ENCODE measurements at regions not wholly inside any gene's neighbourhood (a gene's known extent, or its start where the extent isn't known, plus 50 kb on each side); places are given as distances from the start of the nearest gene placed in this dataset.
"Not testable (repeated sequence)": the region's sequence is repeated elsewhere in the genome, so short reads cannot be mapped to it uniquely, and the experiment has no call there.

DNA sequence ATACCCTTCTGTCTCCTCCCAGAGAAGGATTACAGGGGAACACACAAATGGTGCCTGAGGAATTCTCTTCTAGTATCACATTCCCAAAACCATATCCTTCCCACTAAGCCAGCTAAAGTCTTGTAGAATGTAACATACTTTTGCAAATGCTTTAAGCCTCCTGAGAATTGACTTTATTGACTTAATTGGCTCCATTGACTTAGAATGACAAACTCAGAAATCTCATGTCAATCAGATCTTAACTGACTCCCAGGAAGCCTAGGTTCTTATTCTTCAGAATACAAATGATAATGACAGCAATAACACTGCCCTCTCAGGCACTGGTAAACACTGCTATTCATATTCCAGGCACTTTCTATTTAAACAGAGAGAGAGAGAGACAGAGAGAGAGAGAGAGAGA lies 356.9 kb upstream of the PRKCQ start:
- no peak for DNase-seq (ENCODE audit: low read depth in 6 of 9, low spot score in 9 of 9)
- Histone ChIP-seq H3K4me1 (ENCODE audit: control insufficient read depth in 2 of 2, insufficient read depth in 2 of 2, low read length in 2 of 2) (peaks cover 5 to 6% of the 10 kb centered on the region in 2 donors), H3K36me3 (ENCODE audit: control insufficient read depth in 2 of 2, insufficient read depth in 2 of 2, low read length in 1 of 2) (no peaks in the 10 kb centered on the region), H3K27me3 (ENCODE audit: control insufficient read depth in 2 of 2, insufficient read depth in 1 of 2, low read length in 1 of 2) (no peaks in the 10 kb centered on the region), H3K27ac (ENCODE audit: low read depth in 1 of 2, low read length in 1 of 2) (no peak overlapping the region), H3K9me3 (ENCODE audit: control insufficient read depth in 2 of 2, insufficient read depth in 1 of 2, low read length in 1 of 2) (no peaks in the 10 kb centered on the region), H3K4me3 (ENCODE audit: low read length in 2 of 2) (no peak overlapping the region)

- Histone ChIP-seq H3K9me3 (ENCODE audit: control insufficient read depth in 2 of 2, insufficient read depth in 1 of 2, low read length in 1 of 2) (no peaks in the 10 kb centered on the region), H3K27me3 (ENCODE audit: control insufficient read depth in 2 of 2, insufficient read depth in 1 of 2, low read length in 1 of 2) (no peaks in the 10 kb centered on the region), H3K36me3 (ENCODE audit: control insufficient read depth in 2 of 2, insufficient read depth in 2 of 2, low read length in 1 of 2) (no peaks in the 10 kb centered on the region), H3K4me1 (ENCODE audit: control insufficient read depth in 2 of 2, insufficient read depth in 2 of 2, low read length in 2 of 2) (peaks cover 18 to 31% of the 10 kb centered on the region in 2 donors), H3K4me3 (ENCODE audit: low read length in 2 of 2) (no peak overlapping the region), H3K27ac (ENCODE audit: low read depth in 1 of 2, low read length in 1 of 2) (no peak overlapping the region)
- WGBS = 50% methylated on average over 9 of the region's 9 CpGs
- DNase-seq (ENCODE audit: low read depth in 6 of 9, low spot score in 9 of 9) = peak in 2 of 9 donors; percentile 15 to 57
These were observed 349.2 kb upstream of the PRKCQ start for GRCh38 chr10:6929148-6929830.

GRCh38 chr10:6928586-6928985 lies 348.5 kb upstream of the PRKCQ start:
- Histone ChIP-seq H3K4me3 (ENCODE audit: low read length in 2 of 2) (no peak overlapping the region), H3K36me3 (ENCODE audit: control insufficient read depth in 2 of 2, insufficient read depth in 2 of 2, low read length in 1 of 2) (no peaks in the 10 kb centered on the region), H3K27ac (ENCODE audit: low read depth in 1 of 2, low read length in 1 of 2) (peak overlapping the region in 1 of 2 donors; percentile 20), H3K27me3 (ENCODE audit: control insufficient read depth in 2 of 2, insufficient read depth in 1 of 2, low read length in 1 of 2) (no peaks in the 10 kb centered on the region), H3K9me3 (ENCODE audit: control insufficient read depth in 2 of 2, insufficient read depth in 1 of 2, low read length in 1 of 2) (no peaks in the 10 kb centered on the region), H3K4me1 (ENCODE audit: control insufficient read depth in 2 of 2, insufficient read depth in 2 of 2, low read length in 2 of 2) (peaks cover 18 to 31% of the 10 kb centered on the region in 2 donors)
- DNase-seq (ENCODE audit: low read depth in 6 of 9, low spot score in 9 of 9) = no peak
- WGBS = 15% methylated on average over 5 of the region's 5 CpGs

DNA sequence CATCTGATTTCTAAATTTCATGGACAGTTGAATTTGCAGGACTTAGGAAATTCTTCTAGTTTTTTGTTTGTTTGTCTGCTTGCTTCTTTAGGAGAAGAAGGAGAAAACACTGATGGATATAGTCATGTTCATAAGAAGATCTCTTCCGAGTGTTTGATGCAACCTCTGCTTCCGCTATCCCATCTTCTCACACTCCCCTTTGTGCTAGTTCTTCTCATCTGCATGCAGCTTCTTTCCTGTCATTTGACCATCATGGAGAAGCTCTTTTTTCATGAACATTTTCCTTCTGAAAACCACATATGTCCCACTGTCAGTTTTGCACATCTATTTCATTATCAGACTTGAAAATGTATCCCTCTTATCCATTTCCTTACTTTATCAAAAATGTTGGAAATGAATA lies 346.9 kb upstream of the PRKCQ start:
- Histone ChIP-seq H3K27me3 (ENCODE audit: control insufficient read depth in 2 of 2, insufficient read depth in 1 of 2, low read length in 1 of 2) (no peaks in the 10 kb centered on the region), H3K4me3 (ENCODE audit: low read length in 2 of 2) (peak overlapping the region in 1 of 2 donors; percentile 13), H3K27ac (ENCODE audit: low read depth in 1 of 2, low read length in 1 of 2) (peak overlapping the region in 1 of 2 donors; percentile 69), H3K4me1 (ENCODE audit: control insufficient read depth in 2 of 2, insufficient read depth in 2 of 2, low read length in 2 of 2) (peaks cover 18 to 31% of the 10 kb centered on the region in 2 donors), H3K36me3 (ENCODE audit: control insufficient read depth in 2 of 2, insufficient read depth in 2 of 2, low read length in 1 of 2) (no peaks in the 10 kb centered on the region), H3K9me3 (ENCODE audit: control insufficient read depth in 2 of 2, insufficient read depth in 1 of 2, low read length in 1 of 2) (no peaks in the 10 kb centered on the region)
- 6% methylated on average over 2 of the region's 2 CpGs for whole genome bisulfite sequencing
- peak in 2 of 9 donors; percentile 18 to 56 for DNase-seq (ENCODE audit: low read depth in 6 of 9, low spot score in 9 of 9)

GRCh38 chr10:6925146-6925545 lies 345.1 kb upstream of the PRKCQ start:
- Histone ChIP-seq H3K27me3 (ENCODE audit: control insufficient read depth in 2 of 2, insufficient read depth in 1 of 2, low read length in 1 of 2) (no peaks in the 10 kb centered on the region), H3K27ac (ENCODE audit: low read depth in 1 of 2, low read length in 1 of 2) (no peak overlapping the region), H3K4me3 (ENCODE audit: low read length in 2 of 2) (no peak overlapping the region), H3K4me1 (ENCODE audit: control insufficient read depth in 2 of 2, insufficient read depth in 2 of 2, low read length in 2 of 2) (peaks cover 24 to 33% of the 10 kb centered on the region in 2 donors), H3K36me3 (ENCODE audit: control insufficient read depth in 2 of 2, insufficient read depth in 2 of 2, low read length in 1 of 2) (no peaks in the 10 kb centered on the region), H3K9me3 (ENCODE audit: control insufficient read depth in 2 of 2, insufficient read depth in 1 of 2, low read length in 1 of 2) (no peaks in the 10 kb centered on the region)
- DNase-seq (ENCODE audit: low read depth in 6 of 9, low spot score in 9 of 9) = no peak
- 96% methylated on average over 2 of the region's 2 CpGs for WGBS

GRCh38 chr10:6924166-6924565 lies 344.1 kb upstream of the PRKCQ start:
- Histone ChIP-seq H3K4me3 (ENCODE audit: low read length in 2 of 2) (no peak overlapping the region), H3K27ac (ENCODE audit: low read depth in 1 of 2, low read length in 1 of 2) (no peak overlapping the region), H3K9me3 (ENCODE audit: control insufficient read depth in 2 of 2, insufficient read depth in 1 of 2, low read length in 1 of 2) (no peaks in the 10 kb centered on the region), H3K36me3 (ENCODE audit: control insufficient read depth in 2 of 2, insufficient read depth in 2 of 2, low read length in 1 of 2) (no peaks in the 10 kb centered on the region), H3K27me3 (ENCODE audit: control insufficient read depth in 2 of 2, insufficient read depth in 1 of 2, low read length in 1 of 2) (no peaks in the 10 kb centered on the region), H3K4me1 (ENCODE audit: control insufficient read depth in 2 of 2, insufficient read depth in 2 of 2, low read length in 2 of 2) (peaks cover 24 to 34% of the 10 kb centered on the region in 2 donors)
- 92% methylated on average over 4 of the region's 4 CpGs for WGBS
- DNase-seq (ENCODE audit: low read depth in 6 of 9, low spot score in 9 of 9) = no peak

DNA sequence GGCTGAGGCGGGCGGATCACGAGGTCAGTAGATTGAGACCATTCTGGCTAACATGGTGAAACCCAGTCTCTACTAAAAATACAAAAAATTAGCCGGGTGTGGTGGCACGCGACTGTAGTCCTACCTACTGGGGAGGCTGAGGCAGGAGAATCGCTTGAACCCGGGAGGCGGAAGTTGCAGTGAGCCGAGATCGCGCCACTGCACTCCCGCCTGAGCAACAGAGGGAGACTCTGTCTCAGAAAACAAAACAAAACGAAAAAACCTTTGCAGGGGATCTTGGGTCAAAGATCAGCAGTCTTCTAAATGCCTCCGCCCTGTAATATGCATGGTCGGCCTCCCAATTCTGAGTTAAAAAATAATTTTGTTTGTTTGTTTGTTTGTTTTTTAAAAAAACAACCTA lies 340.9 kb upstream of the PRKCQ start:
- H3K4me3 ChIP-seq (ENCODE audit: low read length in 2 of 2); H3K36me3 ChIP-seq (ENCODE audit: control insufficient read depth in 2 of 2, insufficient read depth in 2 of 2, low read length in 1 of 2); H3K9me3 ChIP-seq (ENCODE audit: control insufficient read depth in 2 of 2, insufficient read depth in 1 of 2, low read length in 1 of 2); DNase-seq (ENCODE audit: low read depth in 6 of 9, low spot score in 9 of 9); H3K4me1 ChIP-seq (ENCODE audit: control insufficient read depth in 2 of 2, insufficient read depth in 2 of 2, low read length in 2 of 2); H3K27me3 ChIP-seq (ENCODE audit: control insufficient read depth in 2 of 2, insufficient read depth in 1 of 2, low read length in 1 of 2); H3K27ac ChIP-seq (ENCODE audit: low read depth in 1 of 2, low read length in 1 of 2): not testable (repeated sequence)
- 97% methylated on average over 16 of the region's 16 CpGs for WGBS

DNA sequence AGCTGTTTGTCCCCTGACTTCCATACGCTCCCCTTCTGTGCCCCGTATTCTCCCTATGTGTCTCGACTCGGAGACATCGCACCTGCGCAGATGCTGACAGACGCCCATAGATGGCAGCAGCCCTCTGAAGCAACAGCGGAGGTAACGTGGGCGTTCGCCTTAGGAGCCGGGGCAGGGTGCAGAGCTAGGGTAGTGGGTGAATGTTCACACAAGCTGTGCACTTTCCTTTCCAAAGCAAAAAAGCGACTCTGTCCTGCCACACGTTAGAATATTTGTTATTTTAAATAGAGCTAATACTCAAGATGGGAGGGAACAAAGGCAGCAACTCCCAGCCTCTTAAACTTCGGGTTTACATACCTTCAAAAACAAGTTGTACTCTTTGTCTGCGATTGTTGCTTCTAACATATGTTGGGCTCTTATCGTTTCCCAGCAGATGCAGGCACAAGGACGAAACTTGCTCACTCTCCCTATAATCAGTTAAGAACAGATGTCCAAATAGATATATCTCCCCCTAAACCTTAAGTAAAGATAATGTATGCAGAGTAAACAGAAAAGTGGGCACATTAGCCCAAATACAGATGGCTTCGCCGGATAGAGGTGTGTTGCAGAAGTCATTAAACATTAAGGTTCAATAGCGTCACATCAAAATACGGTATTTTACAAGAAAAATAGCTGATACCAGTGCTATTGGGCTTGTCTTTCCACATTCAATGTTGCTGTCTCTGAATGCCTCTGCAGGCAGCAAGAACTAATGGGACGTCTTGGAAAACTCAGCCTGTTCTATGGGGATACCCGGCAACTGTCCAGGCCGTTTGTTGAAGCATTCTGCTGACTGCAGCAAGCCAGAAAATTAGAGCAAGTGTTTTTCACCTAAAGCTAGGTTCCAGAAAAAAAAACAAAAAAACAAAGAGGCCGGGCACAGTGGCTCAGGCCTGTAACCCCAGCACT lies 340.3 kb upstream of the PRKCQ start:
- peaks cover 6 to 7% of the 10 kb centered on the region in 2 donors for H3K4me1 ChIP-seq (ENCODE audit: control insufficient read depth in 2 of 2, insufficient read depth in 2 of 2, low read length in 2 of 2)

GRCh38 chr10:6919077-6919476 lies 339.0 kb upstream of the PRKCQ start:
- peaks cover 6 to 7% of the 10 kb centered on the region in 2 donors for H3K4me1 ChIP-seq (ENCODE audit: control insufficient read depth in 2 of 2, insufficient read depth in 2 of 2, low read length in 2 of 2)
- no peak for DNase-seq (ENCODE audit: low read depth in 6 of 9, low spot score in 9 of 9)
- H3K27ac ChIP-seq (ENCODE audit: low read depth in 1 of 2, low read length in 1 of 2) = no peak overlapping the region
- no peaks in the 10 kb centered on the region for H3K9me3 ChIP-seq (ENCODE audit: control insufficient read depth in 2 of 2, insufficient read depth in 1 of 2, low read length in 1 of 2)
- H3K27me3 ChIP-seq (ENCODE audit: control insufficient read depth in 2 of 2, insufficient read depth in 1 of 2, low read length in 1 of 2) = no peaks in the 10 kb centered on the region
- H3K36me3 ChIP-seq (ENCODE audit: control insufficient read depth in 2 of 2, insufficient read depth in 2 of 2, low read length in 1 of 2) = no peaks in the 10 kb centered on the region
- no peak overlapping the region for H3K4me3 ChIP-seq (ENCODE audit: low read length in 2 of 2)
- over 99% methylated on average over 2 of the region's 2 CpGs for WGBS

More for the DNA sequence above, 340.3 kb upstream of the PRKCQ start:
- Histone ChIP-seq H3K4me3 (ENCODE audit: low read length in 2 of 2) (no peak overlapping the region), H3K27me3 (ENCODE audit: control insufficient read depth in 2 of 2, insufficient read depth in 1 of 2, low read length in 1 of 2) (no peaks in the 10 kb centered on the region), H3K27ac (ENCODE audit: low read depth in 1 of 2, low read length in 1 of 2) (no peak overlapping the region), H3K9me3 (ENCODE audit: control insufficient read depth in 2 of 2, insufficient read depth in 1 of 2, low read length in 1 of 2) (no peaks in the 10 kb centered on the region), H3K36me3 (ENCODE audit: control insufficient read depth in 2 of 2, insufficient read depth in 2 of 2, low read length in 1 of 2) (no peaks in the 10 kb centered on the region)
- WGBS = 32% methylated on average over 26 of the region's 26 CpGs
- peak; percentile 58 to 91 (median 75) for DNase-seq (ENCODE audit: low read depth in 6 of 9, low spot score in 9 of 9)
